Stomach (tissue), 4 donors: ENCODE measurements at regions not wholly inside any gene's neighbourhood (a gene's known extent, or its start where the extent isn't known, plus 50 kb on each side); places are given as distances from the start of the nearest gene placed in this dataset.

Experiments
- CTCF ChIP-seq, 7 experiments: fragments of 450-650 bp in 4 of 7; fragments of 200-600 bp in 3 of 7; sonication (generic) in 3 of 7; IDR thresholded peaks; one replicate each; pipeline ENCODE4 v1.5.1; 2016 to 2019; ENCODE audit warnings: antibody characterized with exemption in 7 of 7, control low read depth in 2 of 7, mild to moderate bottlenecking in 1 of 7
- POLR2AphosphoS5 ChIP-seq, 3 donors: sonication (generic); formaldehyde crosslinking; IDR thresholded peaks; one replicate each; pipeline ENCODE4 v1.6.1; 2016; ENCODE audit warnings: antibody characterized with exemption in 3 of 3

GRCh38 chr5:68682400-68683160, 411.2 kb upstream of the SLC30A5 start:
- TF ChIP-seq POLR2AphosphoS5 (IDR thresholded peaks at IDR 0.05) (no peak), CTCF (IDR thresholded peaks at IDR 0.05) (no peak)
